Stimulated activated CD8-positive, alpha-beta memory T cell treated with anti-CD3 and anti-CD28 coated beads, Interleukin-7, amount 100 ng/mL, for 24 hours (primary cell): ENCODE measurements at regions not wholly inside any gene's neighbourhood (a gene's known extent, or its start where the extent isn't known, plus 50 kb on each side); places are given as distances from the start of the nearest gene placed in this dataset.

Experiments used
- DNase-seq: peaks from one replicate; pipeline ENCODE4 v3.0.0-alpha.2; 2020; ENCODE audit warnings: low read depth

DNA sequence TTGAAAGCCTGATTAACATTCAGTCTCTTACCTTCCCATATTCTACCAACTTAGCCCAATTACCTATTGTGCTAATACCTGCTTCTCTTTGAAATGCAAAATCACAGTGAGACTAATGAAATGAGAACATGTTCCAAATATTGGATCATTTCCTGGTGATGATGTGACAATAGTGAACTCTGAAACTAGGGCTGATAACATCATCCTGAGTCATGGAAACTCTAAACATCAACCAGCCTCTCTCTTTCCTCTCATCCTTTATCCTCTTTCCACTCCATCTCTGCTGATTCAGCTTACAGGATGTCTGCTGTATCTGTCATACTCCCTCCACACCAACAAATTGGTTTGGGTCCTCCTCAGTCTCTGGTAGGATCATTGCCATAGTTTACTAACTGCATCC, 98.8 kb upstream of the NCKAP5 start:
- DNase-seq: no peak

DNA sequence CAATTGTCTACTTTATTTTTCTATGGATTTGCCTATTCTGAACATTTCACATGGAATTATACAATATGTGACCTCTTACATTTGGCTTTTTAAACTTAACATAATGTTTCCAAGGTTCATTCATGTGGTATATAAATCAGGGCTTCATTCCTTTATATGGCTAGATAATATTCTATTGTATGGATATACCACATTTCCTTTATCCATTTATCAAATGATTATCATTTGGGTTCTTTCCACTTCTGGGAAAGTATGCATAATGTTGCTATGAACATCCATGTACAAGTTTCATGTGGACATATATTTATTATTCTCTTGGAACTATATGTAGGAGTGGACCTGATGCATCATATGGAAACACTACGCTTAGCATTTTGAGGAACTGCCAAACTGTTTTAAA, 99.7 kb upstream of the NCKAP5 start:
- DNase-seq: no peak

DNA sequence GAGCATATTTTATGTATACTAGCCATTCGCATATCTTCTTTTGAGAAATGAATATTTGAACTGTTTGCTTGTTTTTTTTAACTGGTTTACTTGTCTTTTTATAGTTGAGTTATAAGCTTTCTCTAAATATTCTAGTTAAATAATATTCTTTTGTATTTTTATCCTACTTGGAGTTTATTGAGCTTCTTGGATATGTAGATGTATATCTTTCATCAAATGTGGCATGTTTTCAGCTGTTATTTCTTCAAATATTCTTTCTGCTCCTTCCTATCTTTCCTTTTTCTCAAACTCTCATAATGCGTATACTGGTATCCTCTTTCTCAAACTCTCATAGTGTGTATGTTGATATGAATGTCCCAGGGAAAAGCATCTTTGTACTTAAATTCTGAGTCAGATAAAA, 100.3 kb upstream of the NCKAP5 start:
- DNase-seq: no peak

DNA sequence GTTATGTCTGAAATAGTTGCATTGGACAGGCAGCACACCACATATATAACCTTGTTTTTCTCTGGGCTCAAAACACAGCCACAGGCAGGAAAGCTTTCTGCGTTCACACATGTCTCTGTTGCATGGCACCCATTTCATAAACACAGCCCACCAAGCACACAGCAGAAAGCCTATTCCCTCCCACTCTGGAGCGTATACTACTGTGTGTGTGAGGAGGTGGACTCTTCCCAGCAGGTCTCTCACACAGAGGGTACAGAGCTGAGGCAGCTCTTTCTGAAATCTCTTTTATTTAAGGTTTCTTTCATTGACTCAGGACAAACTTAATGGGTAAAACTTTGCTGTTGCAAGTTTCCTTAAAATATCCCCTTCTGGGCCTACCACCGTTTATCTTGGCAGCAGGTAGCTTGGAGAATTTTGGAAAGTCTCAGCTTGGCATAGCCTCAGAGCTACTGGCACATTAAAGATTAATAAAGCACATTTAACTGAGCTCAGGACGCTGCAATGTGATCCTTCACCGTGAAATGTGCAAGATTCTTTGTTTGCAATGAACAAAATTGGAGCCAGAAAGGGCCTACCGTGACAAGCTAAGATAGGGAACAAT, 105.1 kb upstream of the NCKAP5 start:
- DNase-seq: no peak

DNA sequence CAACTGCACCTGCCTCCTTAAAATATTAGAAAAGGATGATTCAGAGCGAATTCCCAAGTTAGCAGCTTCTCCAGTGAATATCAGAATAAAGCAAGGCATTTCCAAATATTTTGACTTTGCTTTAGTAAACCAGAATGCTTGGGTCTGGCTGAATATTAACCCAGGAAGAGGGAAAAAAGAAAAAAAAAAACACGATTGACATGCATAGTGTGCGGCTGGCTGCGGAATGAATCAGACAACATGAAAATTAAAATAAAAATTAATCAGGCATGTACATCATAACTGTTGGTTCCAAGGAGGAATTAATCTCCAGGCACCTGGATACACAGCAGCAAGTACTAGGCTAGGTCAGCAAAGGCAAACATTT, 105.8 kb upstream of the NCKAP5 start:
- DNase-seq: no peak

DNA sequence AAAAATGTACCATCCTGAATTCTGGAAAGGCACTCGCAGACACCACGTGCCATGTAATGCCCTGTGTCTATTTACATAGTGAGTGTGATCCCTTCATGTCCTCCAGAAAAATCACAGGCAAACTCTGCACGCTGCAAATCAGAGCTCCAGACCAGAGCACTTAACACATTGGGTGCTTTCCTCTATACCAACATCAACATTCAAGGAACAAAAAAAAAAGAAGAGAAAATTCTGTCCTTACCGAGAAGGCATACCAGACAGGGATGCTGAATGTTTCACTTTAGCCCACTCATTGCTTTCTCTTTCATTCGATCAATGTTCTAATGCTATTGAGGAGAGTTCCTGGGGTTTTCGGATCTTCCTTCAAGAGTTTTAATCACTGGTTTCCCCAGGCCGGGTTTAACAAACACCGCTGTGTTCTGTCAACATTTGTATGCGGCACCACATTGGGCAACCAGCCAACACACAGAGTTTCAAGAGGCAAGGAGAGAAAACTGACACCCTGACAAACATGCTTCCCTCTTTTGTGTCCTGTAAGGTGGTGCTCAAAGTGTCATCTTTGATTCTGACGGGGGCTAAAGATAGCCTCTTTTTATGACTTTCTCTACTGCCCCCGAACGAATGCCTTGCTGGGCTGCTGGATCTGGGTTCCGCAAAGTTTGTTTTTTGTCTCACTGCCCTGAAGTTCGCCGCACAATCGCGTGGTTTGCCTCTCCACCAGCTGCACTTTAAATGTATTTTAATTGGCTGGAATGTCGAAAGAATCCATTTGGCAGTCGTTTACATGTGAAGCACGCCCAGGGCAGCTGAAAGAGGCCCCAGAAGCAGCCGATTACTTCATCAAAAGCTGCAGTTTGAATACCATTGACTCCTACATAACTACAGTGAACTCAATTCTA, 106.4 kb upstream of the NCKAP5 start:
- DNase-seq: no peak

DNA sequence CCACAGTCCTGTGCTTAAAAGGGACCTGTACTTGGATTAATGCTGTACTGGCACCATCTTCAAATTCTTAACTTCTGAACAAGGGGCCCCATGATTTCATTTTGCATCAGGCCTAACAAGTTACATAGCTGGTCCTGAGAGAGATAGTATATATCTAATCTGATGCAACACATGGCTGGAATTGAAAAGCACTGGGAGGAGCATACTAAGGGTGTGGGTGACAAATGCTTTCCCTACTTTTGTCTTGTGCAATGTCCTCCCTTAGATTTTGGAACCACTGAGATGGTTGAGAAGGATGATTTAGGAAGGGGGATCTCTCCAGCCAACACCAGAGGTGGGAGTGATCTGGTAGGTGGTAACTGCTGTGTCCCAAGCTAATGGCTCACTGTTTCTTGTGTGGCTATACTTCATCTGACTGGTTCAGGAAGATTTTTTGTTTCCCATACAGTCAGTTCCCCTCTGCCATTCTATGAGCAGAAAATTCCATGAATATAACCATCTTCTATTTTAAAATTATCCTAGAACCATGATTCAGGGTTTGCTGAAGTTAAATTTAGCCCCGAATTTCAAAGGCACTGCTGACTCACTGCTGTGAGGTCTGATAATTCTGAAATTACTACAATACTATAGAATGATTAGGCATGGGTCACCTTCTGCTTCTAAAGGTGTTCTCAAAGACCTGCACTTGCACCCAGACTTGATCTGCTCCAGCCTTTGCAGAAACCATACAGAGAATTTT, 108.3 kb upstream of the NCKAP5 start:
- DNase-seq: no peak

DNA sequence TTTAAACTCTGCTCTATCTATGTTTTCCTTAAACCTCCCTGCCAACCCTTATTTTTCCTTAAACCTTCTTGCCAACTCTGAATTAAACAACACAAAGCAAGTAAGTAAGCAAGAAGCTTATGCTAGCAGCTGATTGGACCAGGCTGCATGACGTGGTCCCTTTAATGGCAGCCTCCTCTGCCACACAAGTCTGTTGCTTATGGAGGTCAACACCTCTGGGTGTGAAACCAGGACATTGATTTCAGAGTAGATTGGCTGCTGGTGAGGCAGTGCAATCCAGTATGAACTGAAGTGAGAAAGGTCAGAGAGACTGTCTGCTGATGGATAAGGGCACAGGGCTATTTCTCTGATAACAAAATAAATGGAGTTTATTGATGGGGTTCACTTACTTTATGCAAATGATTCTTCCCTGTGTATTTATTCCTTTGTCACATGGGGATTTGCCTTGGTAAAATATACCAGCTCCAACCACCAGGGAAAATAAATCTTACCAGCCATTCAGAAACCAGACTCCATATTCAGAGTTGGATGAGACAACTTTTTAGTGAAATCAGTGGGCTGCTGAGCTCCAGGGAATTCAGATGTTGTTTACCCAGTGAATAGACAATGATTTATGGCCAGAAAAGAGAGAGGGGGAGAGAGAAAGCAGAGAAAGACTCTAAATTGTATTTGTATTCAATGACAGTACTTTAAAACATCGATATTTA, 112.2 kb upstream of the NCKAP5 start:
- DNase-seq: no peak

DNA sequence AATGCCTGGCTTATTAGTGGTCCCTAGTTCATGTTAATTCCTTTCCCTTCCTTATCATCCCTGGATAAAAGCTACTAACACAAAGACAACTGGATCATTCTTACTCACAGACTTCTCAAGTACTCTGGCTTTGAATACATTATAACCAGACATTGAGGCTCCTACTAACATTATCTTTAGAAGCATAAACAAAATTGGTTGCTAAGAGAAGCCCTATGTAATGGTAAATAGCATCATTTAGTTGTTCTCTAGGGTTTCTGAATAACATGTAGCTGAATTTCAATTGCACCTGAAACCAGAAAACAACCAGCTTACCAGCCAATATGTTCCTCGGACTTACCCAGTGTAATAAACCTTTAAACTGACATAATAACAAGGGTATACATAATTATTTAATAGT, 114.1 kb upstream of the NCKAP5 start:
- no peak for DNase-seq

DNA sequence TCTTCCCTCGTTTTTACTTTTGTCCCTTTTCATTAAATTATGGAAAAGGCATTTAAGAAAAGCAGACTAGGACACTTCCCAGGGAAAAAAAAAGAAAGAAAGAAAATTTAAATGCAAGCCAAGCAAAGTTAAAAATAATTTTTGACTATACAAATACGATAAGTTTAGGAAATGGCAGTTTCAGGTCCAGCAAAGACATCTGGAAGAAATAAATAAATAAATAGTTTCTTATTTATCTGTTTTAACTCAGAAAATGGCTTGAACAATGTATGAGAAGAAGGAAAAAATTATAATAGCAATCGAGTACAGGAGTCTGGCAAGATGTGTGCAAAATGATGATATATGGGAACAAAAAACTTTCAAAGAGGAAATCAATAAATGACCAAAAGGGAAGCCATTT, 114.6 kb upstream of the NCKAP5 start:
- DNase-seq: no peak

DNA sequence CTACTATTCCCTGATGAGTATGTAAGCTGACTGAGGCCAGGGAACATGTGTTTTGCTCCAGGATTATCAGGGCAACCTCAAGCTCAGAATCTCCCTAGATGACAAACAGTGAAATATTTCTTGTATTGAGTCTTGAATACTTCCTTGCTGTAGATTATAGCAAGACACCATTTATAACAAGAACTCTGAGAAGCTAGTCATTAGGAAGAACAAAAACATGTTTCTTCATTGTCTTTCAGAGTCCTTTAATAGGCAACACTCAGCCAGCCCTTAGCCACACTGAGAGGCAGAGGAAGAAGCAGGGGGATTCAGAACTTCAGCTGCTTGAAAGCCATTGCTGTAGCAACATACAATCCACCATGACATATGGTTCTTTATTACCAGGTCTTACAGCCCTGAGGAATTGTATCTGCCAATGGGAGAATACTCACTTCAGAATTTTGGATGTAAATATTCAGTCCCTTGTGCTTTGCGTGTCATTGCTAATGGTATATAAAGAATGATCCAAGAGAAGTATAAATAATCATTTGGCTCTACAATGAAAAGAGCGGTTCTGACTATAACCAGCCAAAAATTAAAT, 117.5 kb upstream of the NCKAP5 start:
- DNase-seq: no peak

DNA sequence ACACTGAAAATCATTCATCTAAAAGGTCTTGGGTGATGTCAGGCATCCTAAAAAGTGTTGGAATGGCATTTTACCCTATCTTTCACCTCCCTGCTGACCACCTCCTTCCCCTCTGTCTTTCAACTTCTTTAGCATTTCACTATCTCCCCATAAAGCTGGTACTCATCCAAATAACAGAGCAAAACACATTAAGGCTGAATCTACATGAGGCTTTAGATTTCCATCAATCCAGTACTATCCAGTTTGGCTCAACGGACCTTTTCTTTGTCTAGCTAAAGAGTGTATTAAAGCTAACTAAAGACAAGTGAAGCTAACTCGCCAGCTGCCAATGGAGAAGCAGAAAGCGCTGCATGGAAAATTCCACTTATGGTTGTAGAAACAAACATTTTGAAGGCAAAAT, 122.5 kb upstream of the NCKAP5 start:
- DNase-seq: no peak

DNA sequence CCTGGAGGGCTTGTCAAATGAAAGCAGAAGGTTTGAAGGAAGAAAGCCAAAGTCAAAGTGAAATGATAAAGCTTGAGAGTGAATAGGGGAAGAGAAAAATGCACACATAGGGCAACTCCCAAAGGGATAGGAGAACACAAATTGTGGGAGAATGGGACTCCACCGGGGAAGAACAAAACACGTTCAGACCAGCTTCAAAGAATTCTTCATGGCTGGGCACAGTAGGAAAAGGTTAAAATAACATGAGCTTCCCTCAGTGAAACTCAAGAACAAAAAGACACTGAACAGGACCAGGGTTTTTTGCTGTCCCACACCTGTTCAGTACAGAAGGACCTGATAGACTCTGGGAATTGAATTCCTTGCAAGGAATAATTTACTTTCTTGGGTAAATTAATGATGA, 123.1 kb upstream of the NCKAP5 start:
- DNase-seq: no peak

DNA sequence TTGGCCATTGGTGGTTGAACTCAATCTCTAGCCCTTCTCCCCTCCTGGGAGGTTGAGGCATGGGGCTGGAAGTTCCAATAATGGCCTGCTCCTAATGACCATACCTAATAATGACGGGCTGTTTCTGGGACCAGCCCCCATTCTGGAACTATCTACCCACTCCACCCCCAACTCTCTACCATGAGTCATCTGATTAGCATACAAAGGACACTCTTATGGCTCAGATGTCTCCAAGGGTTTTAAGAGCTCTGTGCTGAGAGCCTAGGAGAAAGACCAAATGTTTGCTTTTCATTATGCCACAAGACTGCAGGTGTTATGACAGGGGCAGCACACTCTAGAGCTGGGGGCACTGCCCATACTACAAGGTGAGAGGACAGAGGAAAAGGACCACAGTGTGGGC, 137.0 kb upstream of the NCKAP5 start:
- DNase-seq: no peak

DNA sequence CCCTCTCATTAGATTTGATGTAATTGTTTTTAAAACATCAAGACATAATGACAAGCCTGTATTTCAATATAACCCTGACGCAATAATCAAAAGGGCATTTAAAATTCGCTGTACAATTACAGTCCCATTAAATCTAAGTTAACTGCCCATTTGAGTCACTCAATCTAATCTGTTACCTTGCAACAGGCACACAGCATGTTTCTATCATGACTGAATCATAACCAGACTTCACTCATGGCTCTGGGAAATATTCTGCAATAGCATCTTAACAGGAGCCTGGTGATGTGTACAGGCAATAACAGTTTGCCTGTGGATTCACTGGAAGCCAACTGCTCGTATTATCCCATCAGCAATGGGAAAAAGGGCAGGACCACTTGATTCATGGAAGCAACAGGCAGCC, 142.3 kb upstream of the NCKAP5 start:
- no peak for DNase-seq

DNA sequence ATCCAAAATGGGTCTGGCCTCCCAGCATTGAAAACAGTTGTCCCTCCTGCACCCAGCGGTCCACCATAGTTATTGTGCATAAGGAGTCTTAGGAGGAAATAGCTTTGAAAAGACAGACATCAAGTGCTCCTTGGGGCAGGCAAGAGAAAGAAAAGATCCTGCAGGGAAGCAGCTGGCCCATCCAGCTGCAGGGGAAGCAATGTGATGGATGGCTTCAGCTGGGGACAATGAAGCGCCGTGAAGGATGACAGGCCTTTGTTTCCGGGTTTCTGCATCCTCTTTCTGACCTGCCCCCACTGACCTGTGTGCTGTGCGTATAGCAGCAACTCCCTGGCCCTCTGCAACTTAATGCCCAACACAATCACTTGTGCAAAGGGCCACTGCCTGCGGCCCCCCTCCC, 142.9 kb upstream of the NCKAP5 start:
- no peak for DNase-seq

DNA sequence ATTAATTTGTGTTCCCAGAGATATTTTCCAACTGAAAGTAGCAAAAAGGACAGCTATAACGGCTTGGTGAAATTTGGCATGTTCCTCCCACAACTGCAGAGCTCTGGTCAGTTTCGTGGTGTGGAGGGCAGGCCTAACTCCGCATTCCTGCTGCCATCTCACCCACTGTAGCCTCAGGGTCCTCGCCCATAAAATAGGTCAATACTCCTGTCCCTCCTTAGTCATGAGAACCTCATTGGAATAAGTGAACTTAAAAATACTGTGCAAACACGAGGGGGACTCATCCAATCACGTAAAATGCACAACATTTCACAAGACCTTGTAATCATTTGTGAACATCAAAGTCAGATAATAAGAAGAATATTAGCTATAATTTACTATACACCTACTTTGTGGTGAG, 143.5 kb upstream of the NCKAP5 start:
- no peak for DNase-seq

DNA sequence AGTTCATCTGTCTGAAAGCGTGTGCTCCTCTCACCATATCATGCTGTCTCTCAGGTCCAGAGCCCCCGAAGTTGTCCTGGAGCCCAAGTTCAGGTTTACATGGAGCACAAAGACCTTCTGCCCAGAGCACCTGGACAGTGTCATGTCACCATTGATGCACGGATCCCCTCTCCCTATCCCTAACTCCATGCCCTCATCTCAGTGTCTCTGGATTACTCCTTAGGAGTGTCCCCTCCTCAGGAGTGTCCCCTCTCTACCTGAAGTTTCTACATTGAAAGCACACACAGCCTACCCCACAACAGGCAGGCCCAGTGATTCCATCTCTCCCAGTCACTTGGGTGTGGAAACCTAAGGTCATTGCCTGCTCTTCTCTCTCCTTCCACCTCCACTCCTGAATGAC, 144.1 kb upstream of the NCKAP5 start:
- DNase-seq: no peak

DNA sequence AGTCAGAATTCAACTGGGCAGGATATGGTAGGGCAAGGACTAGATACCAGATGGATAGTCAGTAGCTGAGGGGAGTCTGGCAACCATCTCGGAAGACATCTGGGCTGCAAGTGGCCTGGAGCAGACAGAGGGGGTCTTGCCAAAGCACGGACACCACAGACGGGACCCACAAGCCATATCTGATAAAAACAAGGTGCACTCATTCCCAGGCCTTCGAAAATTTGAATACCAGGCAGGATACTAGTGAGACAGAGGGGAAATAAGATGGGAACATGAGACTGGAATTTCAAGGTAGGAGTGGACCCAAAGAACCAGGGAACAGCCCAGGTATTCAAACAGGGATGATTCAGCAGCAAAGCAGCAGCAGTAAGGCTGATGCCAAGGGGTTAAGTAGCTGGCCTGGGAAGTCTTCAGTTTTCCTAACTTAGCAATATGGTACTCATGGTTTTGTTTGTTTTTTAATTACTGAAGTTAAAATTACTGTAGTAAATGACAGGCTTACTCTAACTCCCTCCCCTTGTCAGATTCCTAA, 144.9 kb upstream of the NCKAP5 start:
- no peak for DNase-seq

DNA sequence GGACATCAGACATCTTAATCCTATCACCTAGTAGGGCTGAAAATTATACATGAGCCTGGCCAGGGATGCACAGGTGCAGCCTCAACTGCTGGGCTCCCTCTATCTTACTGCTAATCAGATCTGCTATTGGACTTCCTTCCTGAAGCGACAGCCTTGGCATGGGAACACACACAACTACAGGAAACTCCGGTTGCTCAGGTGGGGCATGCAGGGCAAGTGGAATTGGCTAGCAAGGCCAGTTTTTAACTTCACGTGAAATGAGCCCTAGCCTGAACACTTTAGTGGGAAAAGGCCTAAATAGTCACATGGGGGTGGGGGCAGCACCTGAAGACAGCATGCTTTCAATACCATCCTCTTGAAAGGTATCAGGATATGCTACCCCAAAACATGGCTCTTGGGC, 147.9 kb upstream of the NCKAP5 start:
- no peak for DNase-seq

DNA sequence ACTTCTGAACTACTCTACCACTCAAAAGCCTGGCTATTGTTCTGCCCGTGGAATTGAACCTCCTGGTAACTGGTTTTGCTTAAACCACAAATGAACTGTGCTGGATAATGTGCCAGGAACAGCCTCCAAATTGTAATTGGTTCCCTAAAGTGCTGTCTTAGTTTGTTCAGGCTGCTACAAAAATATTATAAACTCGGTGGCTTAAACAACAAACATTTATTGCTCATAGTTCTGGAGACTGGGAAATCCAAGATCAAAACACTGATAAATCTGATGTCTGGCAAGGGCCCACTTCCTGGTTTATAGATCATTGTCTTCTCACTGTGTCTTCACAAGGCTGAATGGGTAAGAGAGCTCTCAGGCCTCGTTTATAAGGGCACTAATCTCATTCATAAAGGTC, 149.2 kb upstream of the NCKAP5 start:
- DNase-seq: no peak

DNA sequence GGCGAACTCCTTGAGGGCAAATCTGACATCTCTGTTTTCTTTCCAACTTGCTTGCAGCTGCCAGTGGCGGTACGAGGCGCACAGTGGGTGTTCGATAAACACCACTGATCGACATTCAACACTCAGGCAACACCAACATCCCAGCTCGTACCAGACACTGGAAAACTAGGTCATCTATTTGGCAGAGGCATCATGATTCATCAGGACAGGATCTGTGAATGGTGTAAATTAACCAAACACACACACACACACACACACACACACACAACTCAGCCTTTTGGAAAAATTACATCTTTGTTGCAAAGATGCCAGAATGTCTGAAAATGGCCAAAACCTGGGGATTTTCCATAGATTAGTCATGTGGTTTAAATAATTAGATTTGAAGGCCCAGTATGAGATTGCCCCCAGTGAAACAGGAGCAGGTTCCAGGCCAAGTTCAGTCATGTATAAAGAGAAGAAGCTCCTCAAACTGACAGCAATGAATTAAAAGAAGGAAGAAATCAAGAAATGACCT, 150.5 kb upstream of the NCKAP5 start:
- no peak for DNase-seq
